Naive thymus-derived CD4-positive, alpha-beta T cell (primary cell): ENCODE measurements at regions not wholly inside any gene's neighbourhood (a gene's known extent, or its start where the extent isn't known, plus 50 kb on each side); places are given as distances from the start of the nearest gene placed in this dataset.
"Not testable (repeated sequence)": the region's sequence is repeated elsewhere in the genome, so short reads cannot be mapped to it uniquely, and the experiment has no call there.

Source experiments
- ATAC-seq: fragments of 150-1000 bp; cut with Tn5 transposase; 2 replicates; pipeline ENCODE4 v1.10.0; 2021; ENCODE audit warnings: mild to moderate bottlenecking, moderate library complexity
- CTCF ChIA-PET: fragments of 350-600 bp; sonication (Branson Sonifier 250); formaldehyde crosslinking; loops from one replicate; lab custom pipeline; 2021; ENCODE audit warnings: antibody characterized with exemption; lab: Charles Lee
- POLR2A ChIA-PET: fragments of 350-600 bp; sonication (Branson Sonifier 250); formaldehyde crosslinking; loops from one replicate; lab custom pipeline; 2021; ENCODE audit warnings: antibody characterized with exemption, inconsistent platforms; lab: Charles Lee
- DNase-seq, 9 donors: peaks; one replicate each; pipeline versions ENCODE4 v3.0.0 to v3.0.0-alpha.2; 2020 to 2022; ENCODE audit warnings: mixed read lengths in 1 of 9
- H3K27ac ChIP-seq: one replicate; pipeline ENCODE4 v1.7.0; 2013; ENCODE audit warnings: mild to moderate bottlenecking, low read depth, low read length, moderate library complexity
- H3K27me3 ChIP-seq, 2 donors: one replicate each; pipeline ENCODE4 v1.7.0; 2013; ENCODE audit warnings: low read length in 2 of 2, mild to moderate bottlenecking in 2 of 2, moderate library complexity in 2 of 2; ENCODE audit not compliant: control insufficient read depth in 2 of 2, insufficient read depth in 2 of 2
- H3K36me3 ChIP-seq, 3 experiments: 1 replicate in 2 of 3; 2 replicates in 1 of 3; pipeline ENCODE4 v1.7.0; 2013; ENCODE audit warnings: low read length in 3 of 3, mild to moderate bottlenecking in 3 of 3, moderate library complexity in 1 of 3; ENCODE audit not compliant: insufficient read depth in 3 of 3, control insufficient read depth in 2 of 3
- H3K4me1 ChIP-seq, 2 donors: one replicate each; pipeline ENCODE4 v1.7.0; 2013; ENCODE audit warnings: low read length in 2 of 2, mild to moderate bottlenecking in 2 of 2, moderate library complexity in 1 of 2; ENCODE audit not compliant: control insufficient read depth in 2 of 2, insufficient read depth in 2 of 2
- H3K4me3 ChIP-seq: 2 replicates; pipeline ENCODE4 v1.7.0; 2013; ENCODE audit warnings: mild to moderate bottlenecking, low read length
- H3K9me3 ChIP-seq, 3 experiments: 1 replicate in 2 of 3; 2 replicates in 1 of 3; pipeline ENCODE4 v1.7.0; 2013; ENCODE audit warnings: low read length in 3 of 3; ENCODE audit not compliant: control insufficient read depth in 2 of 3
- H3K27ac Mint-ChIP-seq, 9 donors: one replicate each; pipeline ENCODE4 v1.8.0; 2020 to 2022; ENCODE audit warnings: mixed read lengths in 9 of 9, mild to moderate bottlenecking in 8 of 9, moderate library complexity in 5 of 9, inconsistent platforms in 2 of 9
- H3K27me3 Mint-ChIP-seq, 5 donors: one replicate each; pipeline ENCODE4 v1.8.0; 2021 to 2022; ENCODE audit warnings: mixed read lengths in 5 of 5, mild to moderate bottlenecking in 1 of 5
- H3K36me3 Mint-ChIP-seq, 5 donors: one replicate each; pipeline ENCODE4 v1.8.0; 2020 to 2022; ENCODE audit warnings: mixed read lengths in 5 of 5, mild to moderate bottlenecking in 3 of 5, inconsistent platforms in 1 of 5
- H3K4me1 Mint-ChIP-seq, 7 donors: one replicate each; pipeline ENCODE4 v1.8.0; 2020 to 2022; ENCODE audit warnings: mixed read lengths in 7 of 7, mild to moderate bottlenecking in 3 of 7, inconsistent platforms in 1 of 7
- H3K4me3 Mint-ChIP-seq, 10 donors: one replicate each; pipeline ENCODE4 v1.8.0; 2020 to 2022; ENCODE audit warnings: mild to moderate bottlenecking in 10 of 10, mixed read lengths in 10 of 10, moderate library complexity in 6 of 10, inconsistent platforms in 2 of 10
- H3K9me3 Mint-ChIP-seq, 11 donors: one replicate each; pipeline ENCODE4 v1.8.0; 2020 to 2022; ENCODE audit warnings: mixed read lengths in 11 of 11, mild to moderate bottlenecking in 4 of 11, inconsistent platforms in 1 of 11, moderate library complexity in 1 of 11
- intact Hi-C, 2 donors: fragments of 100-400 bp; cut with micrococcal nuclease; formaldehyde crosslinking; loops; one replicate each; pipeline ENCODE4 v1.15.1; 2023

GRCh38 chr13:87561580-87561979, 109.6 kb upstream of the SLITRK5 start:
- H3K4me1 Mint-ChIP-seq, CTCF ChIA-PET, H3K4me1 ChIP-seq, intact Hi-C loops, H3K9me3 ChIP-seq, H3K4me3 Mint-ChIP-seq, H3K36me3 Mint-ChIP-seq, H3K4me3 ChIP-seq, H3K36me3 ChIP-seq, H3K27ac Mint-ChIP-seq, DNase-seq, ATAC-seq, H3K27me3 ChIP-seq, POLR2A ChIA-PET, H3K27ac ChIP-seq, H3K27me3 Mint-ChIP-seq: not testable (repeated sequence)
- peaks cover 3 to 30% (median 13%) of the 10 kb centered on the region in 11 donors for H3K9me3 Mint-ChIP-seq

- Mint-ChIP-seq H3K27ac (no peak overlapping the region), H3K27me3 (no peaks in the 10 kb centered on the region), H3K9me3 (peaks cover 0 to 18% (median 6%) of the 10 kb centered on the region in 11 donors), H3K36me3 (no peaks in the 10 kb centered on the region), H3K4me3 (no peak overlapping the region), H3K4me1 (no peaks in the 10 kb centered on the region)
- Histone ChIP-seq H3K27me3 (no peaks in the 10 kb centered on the region), H3K4me1 (no peaks in the 10 kb centered on the region), H3K36me3 (no peaks in the 10 kb centered on the region), H3K9me3 (no peaks in the 10 kb centered on the region), H3K4me3 (no peak overlapping the region), H3K27ac (no peak overlapping the region)
- no peak for DNase-seq
- ATAC-seq = no peak
- CTCF ChIA-PET = no interaction called here
- POLR2A ChIA-PET = no interaction called here
- intact Hi-C loops = no loop called here
Measured at GRCh38 chr13:87570669-87571068, 100.5 kb upstream of the SLITRK5 start.

- Histone ChIP-seq H3K36me3 (no peaks in the 10 kb centered on the region), H3K4me3 (no peak overlapping the region), H3K27ac (no peak overlapping the region), H3K4me1 (no peaks in the 10 kb centered on the region), H3K27me3 (no peaks in the 10 kb centered on the region), H3K9me3 (no peaks in the 10 kb centered on the region)
- Mint-ChIP-seq H3K9me3 (peaks cover 0 to 12% (median 5%) of the 10 kb centered on the region in 11 donors), H3K4me3 (no peak overlapping the region), H3K27ac (peak overlapping the region in 1 of 9 donors; percentile 18), H3K27me3 (no peaks in the 10 kb centered on the region), H3K4me1 (peaks cover 0 to 2% (median 0%) of the 10 kb centered on the region in 7 donors), H3K36me3 (no peaks in the 10 kb centered on the region)
- intact Hi-C loops = no loop called here
- POLR2A ChIA-PET = no interaction called here
- CTCF ChIA-PET = no interaction called here
- ATAC-seq (no peak), DNase-seq (no peak)
Measured at GRCh38 chr13:87582399-87582798, 88.8 kb upstream of the SLITRK5 start.

- no peak overlapping the region for H3K27ac ChIP-seq
- no peak for DNase-seq
- H3K9me3 ChIP-seq = no peaks in the 10 kb centered on the region
- H3K9me3 Mint-ChIP-seq = peaks cover 0 to 10% (median 6%) of the 10 kb centered on the region in 11 donors
- no peak overlapping the region for H3K4me3 ChIP-seq
- POLR2A ChIA-PET = no interaction called here
- CTCF ChIA-PET = no interaction called here
- no peak overlapping the region for H3K27ac Mint-ChIP-seq
- H3K4me3 Mint-ChIP-seq = no peak overlapping the region
- no peaks in the 10 kb centered on the region for H3K36me3 Mint-ChIP-seq
- ATAC-seq = no peak
- H3K36me3 ChIP-seq = no peaks in the 10 kb centered on the region
- intact Hi-C loops = no loop called here
- H3K27me3 Mint-ChIP-seq = no peaks in the 10 kb centered on the region
- no peaks in the 10 kb centered on the region for H3K4me1 Mint-ChIP-seq
- H3K27me3 ChIP-seq = no peaks in the 10 kb centered on the region
- no peaks in the 10 kb centered on the region for H3K4me1 ChIP-seq
Measured at GRCh38 chr13:87590518-87590917, 80.7 kb upstream of the SLITRK5 start.

GRCh38 chr13:87604437-87604836, 66.7 kb upstream of the SLITRK5 start:
- H3K27ac ChIP-seq, POLR2A ChIA-PET, ATAC-seq, intact Hi-C loops, H3K9me3 ChIP-seq, H3K4me3 ChIP-seq, H3K27me3 ChIP-seq, H3K27me3 Mint-ChIP-seq, H3K4me1 ChIP-seq, H3K36me3 ChIP-seq, CTCF ChIA-PET, H3K4me3 Mint-ChIP-seq, H3K36me3 Mint-ChIP-seq, H3K27ac Mint-ChIP-seq, DNase-seq, H3K4me1 Mint-ChIP-seq: not testable (repeated sequence)
- peaks cover 4 to 24% (median 6%) of the 10 kb centered on the region in 11 donors for H3K9me3 Mint-ChIP-seq

GRCh38 chr13:87607266-87607665, 63.9 kb upstream of the SLITRK5 start:
- DNase-seq (no peak), ATAC-seq (no peak)
- Histone ChIP-seq H3K4me1 (no peaks in the 10 kb centered on the region), H3K4me3 (no peak overlapping the region), H3K27ac (no peak overlapping the region), H3K9me3 (no peaks in the 10 kb centered on the region), H3K36me3 (no peaks in the 10 kb centered on the region), H3K27me3 (no peaks in the 10 kb centered on the region)
- intact Hi-C loops = no loop called here
- POLR2A ChIA-PET = no interaction called here
- Mint-ChIP-seq H3K9me3 (peaks cover 4 to 24% (median 6%) of the 10 kb centered on the region in 11 donors), H3K27ac (no peak overlapping the region), H3K36me3 (no peaks in the 10 kb centered on the region), H3K27me3 (peaks cover 0 to 4% (median 0%) of the 10 kb centered on the region in 5 donors), H3K4me3 (no peak overlapping the region), H3K4me1 (no peaks in the 10 kb centered on the region)
- CTCF ChIA-PET = no interaction called here

GRCh38 chr13:87614276-87614675, 56.9 kb upstream of the SLITRK5 start:
- no peak for DNase-seq
- intact Hi-C loops = no loop called here
- Mint-ChIP-seq H3K27me3 (peaks cover 0 to 4% (median 0%) of the 10 kb centered on the region in 5 donors), H3K4me3 (no peak overlapping the region), H3K4me1 (no peaks in the 10 kb centered on the region), H3K9me3 (peaks cover 0 to 3% (median 0%) of the 10 kb centered on the region in 11 donors), H3K27ac (no peak overlapping the region), H3K36me3 (no peaks in the 10 kb centered on the region)
- POLR2A ChIA-PET = no interaction called here
- no peak for ATAC-seq
- Histone ChIP-seq H3K27me3 (no peaks in the 10 kb centered on the region), H3K4me3 (no peak overlapping the region), H3K9me3 (no peaks in the 10 kb centered on the region), H3K36me3 (no peaks in the 10 kb centered on the region), H3K4me1 (no peaks in the 10 kb centered on the region), H3K27ac (no peak overlapping the region)
- CTCF ChIA-PET = no interaction called here
